ENCODE measurements at regions not wholly inside any gene's neighbourhood (a gene's known extent, or its start where the extent isn't known, plus 50 kb on each side); places are given as distances from the start of the nearest gene placed in this dataset.
A peak's percentile ranks its signal among the peaks of the same experiment; 100 is the strongest.

DNA sequence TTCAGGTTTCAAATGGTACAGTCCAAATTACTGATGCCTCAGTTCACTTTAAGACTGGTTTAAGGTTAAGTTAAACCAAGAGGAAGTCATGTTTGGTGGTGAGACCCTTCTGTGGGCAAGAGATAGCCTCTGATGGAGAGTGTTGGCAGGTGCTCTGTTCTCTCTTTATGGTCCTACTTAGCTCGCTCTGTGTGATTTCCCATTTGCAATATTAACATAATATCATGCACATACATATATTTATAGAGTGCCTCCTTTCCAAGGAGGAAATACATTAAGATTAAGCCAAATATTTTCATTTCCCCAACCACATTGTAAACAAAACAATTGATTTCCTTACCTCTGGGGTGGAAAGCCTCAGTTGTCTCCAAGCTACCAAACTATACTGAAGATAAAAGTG is 222.4 kb downstream of the PIK3C3 start:
- TF ChIP-seq, protein P1, sequence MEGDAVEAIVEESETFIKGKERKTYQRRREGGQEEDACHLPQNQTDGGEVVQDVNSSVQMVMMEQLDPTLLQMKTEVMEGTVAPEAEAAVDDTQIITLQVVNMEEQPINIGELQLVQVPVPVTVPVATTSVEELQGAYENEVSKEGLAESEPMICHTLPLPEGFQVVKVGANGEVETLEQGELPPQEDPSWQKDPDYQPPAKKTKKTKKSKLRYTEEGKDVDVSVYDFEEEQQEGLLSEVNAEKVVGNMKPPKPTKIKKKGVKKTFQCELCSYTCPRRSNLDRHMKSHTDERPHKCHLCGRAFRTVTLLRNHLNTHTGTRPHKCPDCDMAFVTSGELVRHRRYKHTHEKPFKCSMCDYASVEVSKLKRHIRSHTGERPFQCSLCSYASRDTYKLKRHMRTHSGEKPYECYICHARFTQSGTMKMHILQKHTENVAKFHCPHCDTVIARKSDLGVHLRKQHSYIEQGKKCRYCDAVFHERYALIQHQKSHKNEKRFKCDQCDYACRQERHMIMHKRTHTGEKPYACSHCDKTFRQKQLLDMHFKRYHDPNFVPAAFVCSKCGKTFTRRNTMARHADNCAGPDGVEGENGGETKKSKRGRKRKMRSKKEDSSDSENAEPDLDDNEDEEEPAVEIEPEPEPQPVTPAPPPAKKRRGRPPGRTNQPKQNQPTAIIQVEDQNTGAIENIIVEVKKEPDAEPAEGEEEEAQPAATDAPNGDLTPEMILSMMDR (IDR thresholded peaks at IDR 0.05; ENCODE audit: insufficient read depth, low read depth, low read length, missing control alignments) = no peak
- no peak overlapping the region for H3K4me3 ChIP-seq (ENCODE audit: low read length)
- DNase-seq (ENCODE audit: low read depth) = no peak

GRCh38 chr18:42178376-42179080 is 223.5 kb downstream of the PIK3C3 start:
- no peak overlapping the region for H3K4me3 ChIP-seq (ENCODE audit: low read length)
- TF ChIP-seq, protein P1 (IDR thresholded peaks at IDR 0.05; ENCODE audit: insufficient read depth, low read depth, low read length, missing control alignments) = no peak
- no peak for DNase-seq (ENCODE audit: low read depth)

GRCh38 chr18:42179542-42180121 is 224.6 kb downstream of the PIK3C3 start:
- TF ChIP-seq, protein P1 (IDR thresholded peaks at IDR 0.05; ENCODE audit: insufficient read depth, low read depth, low read length, missing control alignments) = no peak
- DNase-seq (ENCODE audit: low read depth) = no peak

GRCh38 chr18:42181474-42181873 is 226.4 kb downstream of the PIK3C3 start:
- no peak overlapping the region for H3K4me3 ChIP-seq (ENCODE audit: low read length)
- DNase-seq (ENCODE audit: low read depth) = no peak
- TF ChIP-seq, protein P1 (IDR thresholded peaks at IDR 0.05; ENCODE audit: insufficient read depth, low read depth, low read length, missing control alignments) = no peak

More at GRCh38 chr18:42179542-42180121, 224.6 kb downstream of the PIK3C3 start:
- H3K4me3 ChIP-seq (ENCODE audit: low read length) = no peak overlapping the region

GRCh38 chr18:42182728-42183700 is 228.0 kb downstream of the PIK3C3 start:
- TF ChIP-seq, protein P1 (IDR thresholded peaks at IDR 0.05; ENCODE audit: insufficient read depth, low read depth, low read length, missing control alignments) = no peak
- peak; percentile 41 for DNase-seq (ENCODE audit: low read depth)
- no peak overlapping the region for H3K4me3 ChIP-seq (ENCODE audit: low read length)

- DNase-seq (ENCODE audit: low read depth) = peak; percentile 70
- H3K4me3 ChIP-seq (ENCODE audit: low read length) = no peak overlapping the region
- TF ChIP-seq, protein P1 (IDR thresholded peaks at IDR 0.05; ENCODE audit: insufficient read depth, low read depth, low read length, missing control alignments) = no peak
These were observed 228.7 kb downstream of the PIK3C3 start for GRCh38 chr18:42183746-42184145.
